Loucy (cell line): ENCODE measurements at regions not wholly inside any gene's neighbourhood (a gene's known extent, or its start where the extent isn't known, plus 50 kb on each side); places are given as distances from the start of the nearest gene placed in this dataset.

Experiments
- H2AFZ ChIP-seq: fragments of 200-600 bp; sonication (generic); 2 replicates; pipeline ENCODE4 v1.6.0; 2016; ENCODE audit warnings: antibody characterized with exemption, mild to moderate bottlenecking, low read length, moderate library complexity
- H3F3A ChIP-seq: fragments of 200-600 bp; 2 replicates; pipeline ENCODE4 v1.6.0; 2016; ENCODE audit warnings: antibody characterized with exemption, low read depth, mild to moderate bottlenecking
- H3K27me3 ChIP-seq: fragments of 200-600 bp; sonication (generic); 2 replicates; pipeline ENCODE4 v1.6.1; 2014; ENCODE audit warnings: low read length, mild to moderate bottlenecking; ENCODE audit not compliant: insufficient read depth, poor library complexity, severe bottlenecking
- H3K36me3 ChIP-seq: fragments of 200-600 bp; sonication (generic); 2 replicates; pipeline ENCODE4 v1.6.1; 2016; ENCODE audit warnings: low read length; ENCODE audit not compliant: insufficient read depth
- H3K4me1 ChIP-seq: fragments of 200-600 bp; sonication (generic); 2 replicates; pipeline ENCODE4 v1.5.1; 2014; ENCODE audit warnings: low read length, mild to moderate bottlenecking; ENCODE audit not compliant: insufficient read depth, poor library complexity, severe bottlenecking
- H3K4me2 ChIP-seq: fragments of 200-600 bp; sonication (generic); 2 replicates; pipeline ENCODE4 v1.6.0; 2014; ENCODE audit warnings: antibody characterized with exemption, low read length, low read depth, mild to moderate bottlenecking; ENCODE audit not compliant: poor library complexity, severe bottlenecking
- H3K4me3 ChIP-seq: fragments of 200-600 bp; sonication (generic); 2 replicates; pipeline ENCODE4 v1.5.1; 2014; ENCODE audit warnings: low read length, mild to moderate bottlenecking, mixed read lengths; ENCODE audit not compliant: poor library complexity, severe bottlenecking
- H3K79me2 ChIP-seq: fragments of 200-600 bp; sonication (generic); 2 replicates; pipeline ENCODE4 v1.6.1; 2014; ENCODE audit warnings: low read length; ENCODE audit not compliant: insufficient read depth
- H3K9ac ChIP-seq: fragments of 200-600 bp; sonication (generic); 2 replicates; pipeline ENCODE4 v1.6.0; 2014; ENCODE audit warnings: mild to moderate bottlenecking, low read depth, low read length, moderate library complexity; ENCODE audit not compliant: poor library complexity, severe bottlenecking
- H3K9me2 ChIP-seq: fragments of 200-600 bp; sonication (generic); replicated peaks from 2 replicates; pipeline ENCODE4 v1.6.1; 2016; ENCODE audit warnings: low read depth, low read length, mixed read lengths
- H3K9me3 ChIP-seq: fragments of 200-600 bp; sonication (generic); 2 replicates; pipeline ENCODE4 v1.6.1; 2014; ENCODE audit warnings: mild to moderate bottlenecking, antibody characterized with exemption, low read length, low read depth; ENCODE audit not compliant: insufficient read depth
- H4K20me1 ChIP-seq: fragments of 200-600 bp; sonication (generic); 2 replicates; pipeline ENCODE4 v1.6.0; 2014; ENCODE audit warnings: antibody characterized with exemption, low read length, mild to moderate bottlenecking; ENCODE audit not compliant: insufficient read depth, poor library complexity, severe bottlenecking
- CTCF ChIP-seq: fragments of 200-600 bp; sonication (generic); conservative IDR thresholded peaks from 2 replicates; pipeline ENCODE4 v1.5.1; 2014; ENCODE audit warnings: mild to moderate bottlenecking, antibody characterized with exemption, low read length
- EZH2phosphoT487 ChIP-seq: fragments of 200-600 bp; IDR thresholded peaks from 2 replicates; pipeline ENCODE4 v1.6.1; 2018; ENCODE audit warnings: antibody characterized with exemption, mild to moderate bottlenecking, moderate library complexity, borderline replicate concordance

- no peaks in the 10 kb centered on the region for H3K36me3 ChIP-seq
- peaks cover 3% of the 10 kb centered on the region for H3K4me1 ChIP-seq
- no peaks in the 10 kb centered on the region for H3K27me3 ChIP-seq
- H3K4me2 ChIP-seq, result no peak overlapping the region
- H3K4me3 ChIP-seq, result no peak overlapping the region
- H2AFZ ChIP-seq, result no peak overlapping the region
- H3K79me2 ChIP-seq, result no peaks in the 10 kb centered on the region
- no peaks in the 10 kb centered on the region for H4K20me1 ChIP-seq
- H3F3A ChIP-seq, result no peaks in the 10 kb centered on the region
- TF ChIP-seq EZH2phosphoT487, result no peak
- no peak for TF ChIP-seq CTCF
- no peaks in the 10 kb centered on the region for H3K9me3 ChIP-seq
- no peaks in the 10 kb centered on the region for H3K9me2 ChIP-seq
- H3K9ac ChIP-seq, result no peak overlapping the region
Measured at GRCh38 chrX:97987979-97988378, 1104.3 kb downstream of the RPA4 start.

GRCh38 chrX:97995834-97996233, 1112.1 kb downstream of the RPA4 start:
- H3K79me2 ChIP-seq, result no peaks in the 10 kb centered on the region
- H3K4me1 ChIP-seq, result no peaks in the 10 kb centered on the region
- no peak overlapping the region for H3K4me2 ChIP-seq
- H3K4me3 ChIP-seq, result no peak overlapping the region
- H3F3A ChIP-seq, result no peaks in the 10 kb centered on the region
- H2AFZ ChIP-seq, result no peak overlapping the region
- H3K9ac ChIP-seq, result no peak overlapping the region
- H3K36me3 ChIP-seq, result no peaks in the 10 kb centered on the region
- H3K27me3 ChIP-seq, result no peaks in the 10 kb centered on the region
- no peaks in the 10 kb centered on the region for H3K9me3 ChIP-seq
- H4K20me1 ChIP-seq, result no peaks in the 10 kb centered on the region
- TF ChIP-seq CTCF, result no peak
- no peak for TF ChIP-seq EZH2phosphoT487
- no peaks in the 10 kb centered on the region for H3K9me2 ChIP-seq

- Histone ChIP-seq H3K9me3 (no peaks in the 10 kb centered on the region), H4K20me1 (no peaks in the 10 kb centered on the region), H3F3A (no peaks in the 10 kb centered on the region), H3K9ac (no peak overlapping the region), H3K4me2 (no peak overlapping the region), H3K79me2 (no peaks in the 10 kb centered on the region), H3K4me3 (no peak overlapping the region), H3K9me2 (no peaks in the 10 kb centered on the region), H3K36me3 (no peaks in the 10 kb centered on the region), H2AFZ (no peak overlapping the region), H3K27me3 (no peaks in the 10 kb centered on the region), H3K4me1 (no peaks in the 10 kb centered on the region)
- TF ChIP-seq CTCF (no peak), EZH2phosphoT487 (no peak)
Measured at GRCh38 chrX:98028691-98029090, 1145.0 kb downstream of the RPA4 start.
